ENCODE measurements at regions not wholly inside any gene's neighbourhood (a gene's known extent, or its start where the extent isn't known, plus 50 kb on each side); places are given as distances from the start of the nearest gene placed in this dataset.

- ChIA-PET POLR2A (no interaction called here), CTCF (interaction anchor here (0.8 to 2.1 kb wide), 2 partner anchors 35 to 288 kb away, joined by 3 to 8 read pairs; no protein-coding TSS in a partner anchor)
- ATAC-seq (no peak), FAIRE-seq (no peak), DNase-seq (ENCODE audit: low read depth in 1 of 2, low spot score in 1 of 2) (no peak)
- Histone ChIP-seq H3K27ac (no peak overlapping the region), H3K4me3 (no peak overlapping the region), H3K4me1 (peaks cover 26% of the 10 kb centered on the region), H3K4me2 (no peak overlapping the region), H3K9me3 (no peaks in the 10 kb centered on the region)
- TF ChIP-seq E2F6 (IDR thresholded peaks at IDR 0.05; ENCODE audit: borderline replicate concordance, low read depth) (no peak), GATA3 (IDR thresholded peaks at IDR 0.05; ENCODE audit: borderline replicate concordance) (no peak), HDAC2 (IDR thresholded peaks at IDR 0.05) (no peak), FOSL2 (IDR thresholded peaks at IDR 0.05) (no peak), FOSL2 (CRISPR knock-in tag; IDR thresholded peaks at IDR 0.05) (no peak), POLR2AphosphoS2 (conservative IDR thresholded peaks at IDR 0.05; ENCODE audit: low read length) (no peak), RARB (CRISPR knock-in tag; IDR thresholded peaks at IDR 0.05) (no peak), POLR2A (IDR thresholded peaks at IDR 0.05; ENCODE audit: low read length) (no peak), FOXS1 (CRISPR knock-in tag; IDR thresholded peaks at IDR 0.05) (no peak), TP53 (CRISPR knock-in tag; IDR thresholded peaks at IDR 0.05) (no peak), MAZ (IDR thresholded peaks at IDR 0.05; ENCODE audit: borderline replicate concordance, low read depth, low read length) (no peak), EHF (CRISPR knock-in tag; IDR thresholded peaks at IDR 0.05) (no peak), HES2 (IDR thresholded peaks at IDR 0.05) (no peak), PHF8 (IDR thresholded peaks at IDR 0.05; ENCODE audit: borderline replicate concordance, low read depth) (no peak), REST (IDR thresholded peaks at IDR 0.05) (no peak), MYC (IDR thresholded peaks at IDR 0.05; ENCODE audit: borderline replicate concordance, low read length) (no peak), USF2 (IDR thresholded peaks at IDR 0.05) (no peak), HEYL (CRISPR knock-in tag; IDR thresholded peaks at IDR 0.05) (no peak)
- WGBS (ENCODE audit: missing lambda C conversion rate): 93% methylated on average over 11 of the region's 11 CpGs
Observed at GRCh38 chr4:182973941-182974340, 56.8 kb upstream of the DCTD start.

- Histone ChIP-seq H3K4me2 (no peak overlapping the region), H3K27ac (no peak overlapping the region), H3K9me3 (no peaks in the 10 kb centered on the region), H3K4me3 (no peak overlapping the region), H3K4me1 (peaks cover 26% of the 10 kb centered on the region)
- 86% methylated on average over 3 of the region's 3 CpGs for WGBS (ENCODE audit: missing lambda C conversion rate)
- no peak for DNase-seq (ENCODE audit: low read depth in 1 of 2, low spot score in 1 of 2)
- FAIRE-seq: no peak
- POLR2A ChIA-PET: no interaction called here
- no peak for ATAC-seq
- TF ChIP-seq MAFK (IDR thresholded peaks at IDR 0.05; ENCODE audit: partially characterized antibody) (peak; percentile 60), HOXA7 (CRISPR knock-in tag; IDR thresholded peaks at IDR 0.05) (no peak)
- CTCF ChIA-PET: interaction anchor here (0.8 kb wide), 1 partner anchor 35 kb away, joined by 3 read pairs; no protein-coding TSS in a partner anchor
Observed at GRCh38 chr4:182973511-182973911, 56.3 kb upstream of the DCTD start.

GRCh38 chr4:182971702-182972101 is 54.5 kb upstream of the DCTD start:
- no peaks in the 10 kb centered on the region for H3K9me3 ChIP-seq
- no peak for FAIRE-seq
- CTCF ChIA-PET: no interaction called here
- POLR2A ChIA-PET: no interaction called here
- ATAC-seq: no peak
- no peak overlapping the region for H3K27ac ChIP-seq
- H3K4me3 ChIP-seq: no peak overlapping the region
- H3K4me1 ChIP-seq: peaks cover 26% of the 10 kb centered on the region
- no peak for DNase-seq (ENCODE audit: low read depth in 1 of 2, low spot score in 1 of 2)
- WGBS (ENCODE audit: missing lambda C conversion rate): 64% methylated on average over 3 of the region's 3 CpGs
- no peak overlapping the region for H3K4me2 ChIP-seq
- TF ChIP-seq MAX (IDR thresholded peaks at IDR 0.05): no peak
- no peak for TF ChIP-seq KDM1A (IDR thresholded peaks at IDR 0.05; ENCODE audit: low read depth)
- no peak for TF ChIP-seq FOXS1 (CRISPR knock-in tag; IDR thresholded peaks at IDR 0.05)
- no peak for TF ChIP-seq HOXB5 (CRISPR knock-in tag; IDR thresholded peaks at IDR 0.05)
- no peak for TF ChIP-seq CHD4 (IDR thresholded peaks at IDR 0.05; ENCODE audit: borderline replicate concordance)
- no peak for TF ChIP-seq ZNF302 (CRISPR knock-in tag; IDR thresholded peaks at IDR 0.05)
- TF ChIP-seq NFE2L2 (conservative IDR thresholded peaks at IDR 0.05; ENCODE audit: low read length): no peak
- no peak for TF ChIP-seq HOXB13 (CRISPR knock-in tag; IDR thresholded peaks at IDR 0.05; ENCODE audit: low read depth)
- no peak for TF ChIP-seq ELK1 (IDR thresholded peaks at IDR 0.05; ENCODE audit: low read depth, low read length)
- no peak for TF ChIP-seq EHMT2 (IDR thresholded peaks at IDR 0.05; ENCODE audit: low read depth)
- no peak for TF ChIP-seq SMC3 (IDR thresholded peaks at IDR 0.05)
- TF ChIP-seq EHF (CRISPR knock-in tag; IDR thresholded peaks at IDR 0.05): no peak
- no peak for TF ChIP-seq TP53 (CRISPR knock-in tag; IDR thresholded peaks at IDR 0.05)

All from A549 (cell line).